Trophoblast cell (in vitro differentiated cells and primary cell): ENCODE measurements at regions not wholly inside any gene's neighbourhood (a gene's known extent, or its start where the extent isn't known, plus 50 kb on each side); places are given as distances from the start of the nearest gene placed in this dataset.

Source experiments
- DNase-seq, 2 donors: peaks; one replicate each; pipeline ENCODE4 v3.0.0-alpha.2; 2016
- H2AFZ ChIP-seq: 2 replicates; pipeline ENCODE4 v1.6.1; 2013; ENCODE audit warnings: low read length, moderate library complexity, mild to moderate bottlenecking; ENCODE audit not compliant: insufficient read depth, poor library complexity
- H2AK5ac ChIP-seq: 2 replicates; pipeline ENCODE4 v1.6.1; 2013; ENCODE audit warnings: mild to moderate bottlenecking, low read length
- H2BK120ac ChIP-seq: 2 replicates; pipeline ENCODE4 v1.6.1; 2013; ENCODE audit warnings: low read length, mild to moderate bottlenecking, moderate library complexity; ENCODE audit not compliant: insufficient read depth, poor library complexity
- H2BK12ac ChIP-seq: 2 replicates; pipeline ENCODE4 v1.6.1; 2013; ENCODE audit warnings: mild to moderate bottlenecking, low read length, moderate library complexity
- H2BK5ac ChIP-seq: 2 replicates; pipeline ENCODE4 v1.6.1; 2013; ENCODE audit warnings: low read length, low read depth, moderate library complexity, mild to moderate bottlenecking; ENCODE audit not compliant: poor library complexity
- H3K14ac ChIP-seq: 2 replicates; pipeline ENCODE4 v1.6.1; 2013; ENCODE audit warnings: mild to moderate bottlenecking, low read length
- H3K18ac ChIP-seq: 2 replicates; pipeline ENCODE4 v1.6.1; 2013; ENCODE audit warnings: mild to moderate bottlenecking, low read length
- H3K23ac ChIP-seq: 2 replicates; pipeline ENCODE4 v1.6.1; 2013; ENCODE audit warnings: low read length
- H3K27ac ChIP-seq: 2 replicates; pipeline ENCODE4 v1.5.1; 2013; ENCODE audit warnings: low read depth, mild to moderate bottlenecking, inconsistent platforms, low read length, moderate library complexity
- H3K27me3 ChIP-seq: 2 replicates; pipeline ENCODE4 v1.6.1; 2013; ENCODE audit warnings: inconsistent platforms, mild to moderate bottlenecking, low read length, moderate library complexity; ENCODE audit not compliant: insufficient read depth
- H3K36me3 ChIP-seq, 2 experiments: 1 replicate in 1 of 2; 2 replicates in 1 of 2; pipeline ENCODE4 v1.6.1; 2013; ENCODE audit warnings: low read length in 2 of 2, mild to moderate bottlenecking in 2 of 2, moderate library complexity in 1 of 2; ENCODE audit not compliant: insufficient read depth in 2 of 2, control insufficient read depth in 1 of 2
- H3K4ac ChIP-seq: 2 replicates; pipeline ENCODE4 v1.6.1; 2013; ENCODE audit warnings: low read depth, mild to moderate bottlenecking, low read length, moderate library complexity
- H3K4me1 ChIP-seq, 2 experiments: 1 replicate in 1 of 2; 2 replicates in 1 of 2; pipeline ENCODE4 v1.6.1; 2013; ENCODE audit warnings: low read length in 2 of 2, mild to moderate bottlenecking in 2 of 2, moderate library complexity in 1 of 2; ENCODE audit not compliant: insufficient read depth in 2 of 2, control insufficient read depth in 1 of 2
- H3K4me2 ChIP-seq: 2 replicates; pipeline ENCODE4 v1.6.1; 2013; ENCODE audit warnings: inconsistent platforms, mild to moderate bottlenecking, low read length, moderate library complexity
- H3K4me3 ChIP-seq: 2 replicates; pipeline ENCODE4 v1.5.1; 2013; ENCODE audit warnings: mild to moderate bottlenecking, low read depth, low read length, inconsistent platforms
- H3K79me1 ChIP-seq: one replicate; pipeline ENCODE4 v1.6.1; 2013; ENCODE audit warnings: low read length
- H3K79me2 ChIP-seq: 2 replicates; pipeline ENCODE4 v1.6.1; 2013; ENCODE audit warnings: low read length, mild to moderate bottlenecking; ENCODE audit not compliant: control insufficient read depth, insufficient read depth, poor library complexity
- H3K9ac ChIP-seq: 2 replicates; pipeline ENCODE4 v1.6.1; 2013; ENCODE audit warnings: mild to moderate bottlenecking, low read length
- H3K9me3 ChIP-seq: 2 replicates; pipeline ENCODE4 v1.6.1; 2013; ENCODE audit warnings: low read depth, mild to moderate bottlenecking, control low read depth, inconsistent platforms, low read length; ENCODE audit not compliant: insufficient read depth
- H4K12ac ChIP-seq: 2 replicates; pipeline ENCODE4 v1.6.1; 2013; ENCODE audit warnings: low read depth, mild to moderate bottlenecking, low read length, moderate library complexity
- H4K8ac ChIP-seq: 2 replicates; pipeline ENCODE4 v1.6.1; 2013; ENCODE audit warnings: low read depth, mild to moderate bottlenecking, low read length, moderate library complexity
- H4K91ac ChIP-seq: one replicate; pipeline ENCODE4 v1.6.1; 2013; ENCODE audit warnings: low read depth, mild to moderate bottlenecking, low read length, moderate library complexity
- WGBS: extraction: QIAGEN DNeasy Blood & Tissue Kit; methylation state at CpG from one replicate; pipeline ENCODE4 v1.1.7; 2013; ENCODE audit warnings: missing lambda C conversion rate; ENCODE audit not compliant: insufficient read length, insufficient coverage; ENCODE audit errors: extremely low coverage; 5-methylcytosine and 5-hydroxymethylcytosine counted together

DNA sequence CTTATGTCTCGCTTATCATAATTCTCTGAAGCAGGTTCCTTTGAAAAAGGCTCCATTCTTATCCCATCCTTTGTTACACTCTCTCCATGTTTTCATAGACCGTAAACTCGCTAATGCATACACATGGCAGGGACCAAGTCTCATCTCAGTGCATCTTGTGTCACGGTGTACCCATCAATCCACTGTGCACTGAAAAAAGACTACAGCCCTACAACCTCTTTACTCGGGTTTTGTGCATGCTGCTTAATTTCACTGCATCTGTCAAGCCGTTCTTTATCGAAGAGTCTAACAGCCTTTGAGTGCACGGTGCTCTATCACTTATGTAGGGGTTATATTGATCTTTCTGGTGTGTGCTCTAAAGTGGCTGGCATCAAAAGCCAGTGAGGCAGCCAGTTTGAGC, 302.9 kb upstream of the ERBB4 start:
- no CpG with 5 or more reads among the region's 8 CpGs for WGBS
- H3K36me3 ChIP-seq = no peaks in the 10 kb centered on the region
- H4K12ac ChIP-seq = no peak overlapping the region

DNA sequence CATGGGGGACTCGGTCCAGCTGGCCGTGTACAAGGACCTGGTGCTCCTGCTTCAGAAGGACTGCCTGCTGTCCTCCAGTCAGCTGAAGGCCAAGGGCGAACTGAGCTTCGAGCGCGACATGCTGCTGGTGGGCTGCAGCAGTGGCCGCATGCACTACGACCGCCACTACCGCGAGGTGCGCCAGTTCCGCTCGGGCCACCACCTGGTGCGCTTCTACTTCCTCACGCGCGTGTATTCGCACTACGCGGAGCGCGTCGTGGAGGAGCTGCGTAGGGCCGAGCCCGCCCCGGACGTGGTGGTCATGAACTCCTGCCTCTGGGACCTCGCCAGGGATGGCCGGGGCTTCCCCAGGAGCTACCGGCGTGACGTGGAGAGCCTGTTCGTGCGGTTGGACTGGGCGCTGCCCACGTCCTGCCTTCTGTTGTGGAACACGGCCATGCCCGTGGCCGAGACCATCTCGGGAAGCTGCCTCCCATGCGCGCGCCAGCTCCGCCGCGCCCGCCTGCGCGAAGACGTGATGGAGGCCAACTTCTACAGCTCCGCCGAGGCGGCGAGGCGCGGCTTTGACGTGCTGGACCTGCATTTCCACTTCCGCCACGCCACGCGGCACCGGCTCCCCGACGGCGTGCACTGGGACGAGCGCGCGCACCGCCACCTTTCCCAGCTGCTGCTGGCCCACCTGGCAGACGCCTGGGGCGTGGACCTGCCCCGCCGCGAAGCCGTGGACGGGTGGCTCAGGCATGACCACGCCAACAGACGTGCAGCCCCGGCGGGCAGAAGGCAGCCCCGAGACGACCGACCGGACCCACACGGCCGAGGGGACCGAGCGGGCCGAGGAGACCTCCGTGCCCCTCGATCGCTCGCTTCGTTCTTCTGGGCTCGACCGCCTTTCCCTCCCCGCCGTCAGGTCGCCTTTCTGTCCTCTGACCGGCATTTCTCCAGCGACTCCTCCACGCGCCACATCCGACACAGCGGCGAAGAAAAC, 293.9 kb upstream of the ERBB4 start:
- H4K8ac ChIP-seq = no peak overlapping the region
- no peak overlapping the region for H3K14ac ChIP-seq
- no peak overlapping the region for H3K4me2 ChIP-seq
- H3K9me3 ChIP-seq = peaks cover 18% of the 10 kb centered on the region
- H2BK5ac ChIP-seq = no peak overlapping the region
- no peaks in the 10 kb centered on the region for H3K79me2 ChIP-seq
- H2AK5ac ChIP-seq = no peak overlapping the region
- no peak overlapping the region for H3K9ac ChIP-seq
- no peaks in the 10 kb centered on the region for H3K27me3 ChIP-seq
- H3K23ac ChIP-seq = no peak overlapping the region
- no peak overlapping the region for H3K18ac ChIP-seq
- H3K27ac ChIP-seq = no peak overlapping the region
- WGBS = no CpG with 5 or more reads among the region's 109 CpGs
- no peak overlapping the region for H2BK12ac ChIP-seq
- DNase-seq = no peak
- H3K4me3 ChIP-seq = peak overlapping the region; percentile 42
- H3K4me1 ChIP-seq = no peaks in the 10 kb centered on the region
- H2BK120ac ChIP-seq = no peak overlapping the region
- H2AFZ ChIP-seq = no peak overlapping the region
- no peak overlapping the region for H4K91ac ChIP-seq
- no peak overlapping the region for H4K12ac ChIP-seq
- H3K36me3 ChIP-seq = no peaks in the 10 kb centered on the region
- no peak overlapping the region for H3K4ac ChIP-seq
- H3K79me1 ChIP-seq = no peaks in the 10 kb centered on the region

More for the DNA sequence above, 302.9 kb upstream of the ERBB4 start:
- Histone ChIP-seq H2AK5ac (no peak overlapping the region), H3K27me3 (no peaks in the 10 kb centered on the region), H3K4me1 (no peaks in the 10 kb centered on the region), H3K4me3 (no peak overlapping the region), H2BK5ac (no peak overlapping the region), H3K23ac (no peak overlapping the region), H3K9ac (no peak overlapping the region), H2BK120ac (no peak overlapping the region), H3K27ac (no peak overlapping the region), H2AFZ (no peak overlapping the region), H3K4ac (no peak overlapping the region), H4K8ac (no peak overlapping the region), H4K91ac (no peak overlapping the region), H3K9me3 (no peaks in the 10 kb centered on the region), H3K18ac (no peak overlapping the region), H3K4me2 (no peak overlapping the region), H3K79me1 (no peaks in the 10 kb centered on the region), H2BK12ac (no peak overlapping the region), H3K14ac (no peak overlapping the region), H3K79me2 (no peaks in the 10 kb centered on the region)
- no peak for DNase-seq

DNA sequence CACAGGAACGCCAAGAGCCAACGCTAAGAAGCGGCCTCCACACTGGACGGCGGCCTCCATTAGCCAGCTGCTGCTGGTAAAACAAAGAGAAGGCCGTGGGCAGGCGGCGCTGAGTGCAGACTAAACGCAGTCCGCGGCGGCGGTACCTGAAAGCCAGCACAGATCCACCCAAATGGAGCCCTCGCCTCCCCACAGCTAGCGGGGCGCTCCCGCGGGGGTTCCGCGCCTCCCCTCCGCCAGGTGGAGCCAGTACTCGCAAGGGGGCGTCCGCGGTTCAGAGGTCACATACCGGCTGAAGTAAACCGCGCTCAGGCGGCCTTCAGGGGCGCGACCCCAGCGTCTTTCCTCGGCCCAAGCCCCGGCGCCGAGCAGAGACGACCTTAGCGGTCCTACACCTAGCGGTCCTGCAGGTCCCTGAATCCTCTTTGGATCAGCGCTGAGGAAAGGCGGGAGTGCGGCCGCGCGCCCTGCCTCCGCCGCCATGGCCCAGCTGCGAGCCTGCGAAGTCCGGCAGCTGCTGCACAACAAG, 293.1 kb upstream of the ERBB4 start:
- DNase-seq = no peak
- H4K12ac ChIP-seq = no peak overlapping the region
- peaks cover 18% of the 10 kb centered on the region for H3K9me3 ChIP-seq
- H3K36me3 ChIP-seq = no peaks in the 10 kb centered on the region
- H4K8ac ChIP-seq = no peak overlapping the region
- H2BK120ac ChIP-seq = no peak overlapping the region
- no peak overlapping the region for H3K14ac ChIP-seq
- H2BK12ac ChIP-seq = no peak overlapping the region
- H3K4me3 ChIP-seq = no peak overlapping the region
- H3K4me1 ChIP-seq = no peaks in the 10 kb centered on the region
- H3K18ac ChIP-seq = no peak overlapping the region
- H3K79me2 ChIP-seq = no peaks in the 10 kb centered on the region
- H3K4ac ChIP-seq = no peak overlapping the region
- H3K27me3 ChIP-seq = no peaks in the 10 kb centered on the region
- H3K9ac ChIP-seq = no peak overlapping the region
- no peak overlapping the region for H3K4me2 ChIP-seq
- H3K23ac ChIP-seq = no peak overlapping the region
- H2BK5ac ChIP-seq = no peak overlapping the region
- H2AFZ ChIP-seq = no peak overlapping the region
- no peak overlapping the region for H4K91ac ChIP-seq
- H2AK5ac ChIP-seq = no peak overlapping the region
- WGBS = no CpG with 5 or more reads among the region's 50 CpGs
- no peaks in the 10 kb centered on the region for H3K79me1 ChIP-seq
- no peak overlapping the region for H3K27ac ChIP-seq

DNA sequence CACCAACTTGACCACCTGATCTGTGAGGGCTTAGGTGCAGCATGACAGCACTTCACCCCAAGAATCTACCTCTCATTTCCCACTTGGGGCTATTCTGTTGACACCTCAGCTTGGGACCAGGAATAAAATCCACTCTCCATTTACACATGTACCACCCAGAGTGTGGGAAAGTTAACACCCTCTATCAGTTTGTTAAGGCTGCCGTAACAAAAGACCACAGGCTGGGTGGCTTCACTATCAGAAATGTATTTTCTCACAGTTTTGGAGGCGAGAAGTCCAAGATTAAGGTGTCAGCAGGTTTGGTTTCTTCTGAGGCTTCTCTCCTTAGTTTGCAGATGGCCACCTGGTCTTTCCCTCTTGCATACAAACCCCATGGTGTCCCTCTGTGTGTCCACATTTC, 277.7 kb upstream of the ERBB4 start:
- H3K4me2 ChIP-seq = no peak overlapping the region
- no peak overlapping the region for H2BK120ac ChIP-seq
- no peak overlapping the region for H3K9ac ChIP-seq
- no peaks in the 10 kb centered on the region for H3K79me2 ChIP-seq
- no peak overlapping the region for H3K4ac ChIP-seq
- H3K4me3 ChIP-seq = no peak overlapping the region
- no peaks in the 10 kb centered on the region for H3K36me3 ChIP-seq
- H4K8ac ChIP-seq = no peak overlapping the region
- H2AK5ac ChIP-seq = no peak overlapping the region
- H2BK5ac ChIP-seq = no peak overlapping the region
- H3K27me3 ChIP-seq = no peaks in the 10 kb centered on the region
- H3K14ac ChIP-seq = no peak overlapping the region
- no peaks in the 10 kb centered on the region for H3K4me1 ChIP-seq
- DNase-seq = no peak
- no peak overlapping the region for H3K27ac ChIP-seq
- H4K12ac ChIP-seq = no peak overlapping the region
- H2AFZ ChIP-seq = no peak overlapping the region
- no peak overlapping the region for H3K23ac ChIP-seq
- no peaks in the 10 kb centered on the region for H3K9me3 ChIP-seq
- H4K91ac ChIP-seq = no peak overlapping the region
- H2BK12ac ChIP-seq = no peak overlapping the region
- H3K18ac ChIP-seq = no peak overlapping the region
- H3K79me1 ChIP-seq = no peaks in the 10 kb centered on the region
- WGBS = no CpG with 5 or more reads among the region's 2 CpGs
